Psoas muscle (tissue), 7 donors: ENCODE measurements at regions not wholly inside any gene's neighbourhood (a gene's known extent, or its start where the extent isn't known, plus 50 kb on each side); places are given as distances from the start of the nearest gene placed in this dataset.

ENCODE experiments used
- ATAC-seq, 4 donors: fragments of 200-7000 bp; cut with Tn5 transposase; one replicate each; pipeline ENCODE4 v1.9.1; 2020; ENCODE audit warnings: moderate library complexity in 3 of 4, mild to moderate bottlenecking in 2 of 4
- DNase-seq, 2 donors: peaks; one replicate each; pipeline ENCODE4 v3.0.0-alpha.2; 2020
- H3K27ac ChIP-seq: fragments of 200-600 bp; one replicate; pipeline ENCODE4 v1.8.0; 2022
- H3K27me3 ChIP-seq, 3 donors: fragments of 200-600 bp in 1 of 3; one replicate each; pipeline versions ENCODE4 v1.6.1 to v1.8.0; 2013 to 2022; ENCODE audit warnings: low read length in 2 of 3, mild to moderate bottlenecking in 2 of 3, moderate library complexity in 1 of 3; ENCODE audit not compliant: insufficient read depth in 3 of 3
- H3K36me3 ChIP-seq, 2 donors: fragments of 200-600 bp in 1 of 2; one replicate each; pipeline versions ENCODE4 v1.6.1 to v1.8.0; 2013 to 2022; ENCODE audit warnings: low read depth in 1 of 2, mild to moderate bottlenecking in 1 of 2, moderate library complexity in 1 of 2; ENCODE audit not compliant: insufficient read depth in 1 of 2
- H3K4me1 ChIP-seq: fragments of 200-600 bp; one replicate; pipeline ENCODE4 v1.8.0; 2022
- H3K4me3 ChIP-seq: fragments of 200-600 bp; one replicate; pipeline ENCODE4 v1.8.0; 2022; ENCODE audit warnings: mild to moderate bottlenecking
- H3K9me3 ChIP-seq: fragments of 200-600 bp; one replicate; pipeline ENCODE4 v1.8.0; 2022
- WGBS, 3 donors: extraction: QIAGEN DNeasy Blood & Tissue Kit; methylation state at CpG; one replicate each; pipeline versions ENCODE4 v1.1.6 to v1.1.7; 2013; 5-methylcytosine and 5-hydroxymethylcytosine counted together
- intact Hi-C, 2 donors: fragments of 100-400 bp; cut with DNase I; formaldehyde crosslinking; loops; one replicate each; pipeline versions ENCODE4 v1.11.0 to v1.14.2; 2022
- TF ChIP-seq, protein P1 (sequence below): fragments of 200-600 bp; IDR thresholded peaks from one replicate; pipeline ENCODE4 v1.8.0; 2022; ENCODE audit warnings: antibody characterized with exemption
- donor health status: healthy with polysubstance abuse.
- donor health status: DM: no; HTN: no; CAD: no; lungs with moderate emphysema.
- donor health status: Bipolar disorder and iron deficiency.
- donor health status: healthy.
- donor health status: DM: yes; HTN: yes; CAD: no.
- donor health status: DM: no; HTN: no; CAD: no.
- donor health status: DM: yes; HTN: yes; CAD: no.

DNA sequence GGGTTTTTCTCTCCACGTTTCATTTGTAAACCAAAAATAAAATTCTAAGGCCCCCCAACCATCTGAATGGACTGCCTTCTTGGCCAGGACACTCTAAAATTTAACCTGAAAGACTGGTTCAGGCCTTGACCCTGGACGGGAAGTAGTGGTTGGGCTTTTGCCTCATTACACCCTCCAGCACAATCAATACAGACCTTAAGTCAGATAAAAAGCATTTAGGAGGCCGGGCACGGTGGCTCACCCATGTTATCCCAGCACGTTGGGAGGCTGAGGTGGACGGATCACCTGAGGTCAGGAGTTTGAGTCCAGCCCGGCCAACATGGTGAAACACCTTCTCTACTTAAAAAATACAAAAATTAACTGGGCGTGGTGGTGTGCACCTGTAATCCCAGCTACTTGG, 91.6 kb upstream of the PPP1R26 start:
- H3K4me1 ChIP-seq: no peaks in the 10 kb centered on the region
- H3K36me3 ChIP-seq: no peaks in the 10 kb centered on the region
- ATAC-seq (no peak), DNase-seq (no peak)
- intact Hi-C loops: no loop called here
- TF ChIP-seq, protein P1, sequence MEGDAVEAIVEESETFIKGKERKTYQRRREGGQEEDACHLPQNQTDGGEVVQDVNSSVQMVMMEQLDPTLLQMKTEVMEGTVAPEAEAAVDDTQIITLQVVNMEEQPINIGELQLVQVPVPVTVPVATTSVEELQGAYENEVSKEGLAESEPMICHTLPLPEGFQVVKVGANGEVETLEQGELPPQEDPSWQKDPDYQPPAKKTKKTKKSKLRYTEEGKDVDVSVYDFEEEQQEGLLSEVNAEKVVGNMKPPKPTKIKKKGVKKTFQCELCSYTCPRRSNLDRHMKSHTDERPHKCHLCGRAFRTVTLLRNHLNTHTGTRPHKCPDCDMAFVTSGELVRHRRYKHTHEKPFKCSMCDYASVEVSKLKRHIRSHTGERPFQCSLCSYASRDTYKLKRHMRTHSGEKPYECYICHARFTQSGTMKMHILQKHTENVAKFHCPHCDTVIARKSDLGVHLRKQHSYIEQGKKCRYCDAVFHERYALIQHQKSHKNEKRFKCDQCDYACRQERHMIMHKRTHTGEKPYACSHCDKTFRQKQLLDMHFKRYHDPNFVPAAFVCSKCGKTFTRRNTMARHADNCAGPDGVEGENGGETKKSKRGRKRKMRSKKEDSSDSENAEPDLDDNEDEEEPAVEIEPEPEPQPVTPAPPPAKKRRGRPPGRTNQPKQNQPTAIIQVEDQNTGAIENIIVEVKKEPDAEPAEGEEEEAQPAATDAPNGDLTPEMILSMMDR: no peak
- H3K27ac ChIP-seq: no peak overlapping the region
- no peak overlapping the region for H3K4me3 ChIP-seq
- H3K9me3 ChIP-seq: no peaks in the 10 kb centered on the region
- H3K27me3 ChIP-seq: peaks cover 0 to 32% (median 6%) of the 10 kb centered on the region in 3 donors
- WGBS, 3 donors: 73 to 75% (median 74%) methylated on average over 8 of the region's 8 CpGs

DNA sequence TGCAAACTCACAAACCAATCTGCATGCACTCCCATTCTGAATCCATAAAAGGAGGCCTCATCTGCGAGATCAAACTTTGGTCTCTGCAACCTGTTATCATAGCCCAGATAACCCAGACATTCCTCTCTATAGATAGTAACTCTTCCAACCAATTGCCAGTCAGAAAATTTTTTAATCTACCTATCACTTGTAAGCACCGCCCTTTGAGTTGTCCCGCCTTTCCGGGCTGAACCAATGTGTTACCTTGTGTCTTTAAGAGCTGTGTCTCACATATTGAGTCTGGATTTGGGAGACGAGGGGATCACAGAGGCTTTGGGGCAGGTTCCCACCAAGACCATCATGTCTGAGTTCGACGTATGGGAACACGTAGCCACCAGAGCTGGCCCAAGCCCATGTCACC, 91.1 kb upstream of the PPP1R26 start:
- TF ChIP-seq, protein P1: no peak
- ATAC-seq (no peak), DNase-seq (no peak)
- Histone ChIP-seq H3K27me3 (peaks cover 0 to 27% (median 9%) of the 10 kb centered on the region in 3 donors), H3K27ac (no peak overlapping the region), H3K9me3 (no peaks in the 10 kb centered on the region), H3K4me3 (no peak overlapping the region), H3K36me3 (no peaks in the 10 kb centered on the region), H3K4me1 (no peaks in the 10 kb centered on the region)
- intact Hi-C loops: no loop called here
- 84 to 87% (median 87%) methylated on average over 8 of the region's 8 CpGs for WGBS, 3 donors

DNA sequence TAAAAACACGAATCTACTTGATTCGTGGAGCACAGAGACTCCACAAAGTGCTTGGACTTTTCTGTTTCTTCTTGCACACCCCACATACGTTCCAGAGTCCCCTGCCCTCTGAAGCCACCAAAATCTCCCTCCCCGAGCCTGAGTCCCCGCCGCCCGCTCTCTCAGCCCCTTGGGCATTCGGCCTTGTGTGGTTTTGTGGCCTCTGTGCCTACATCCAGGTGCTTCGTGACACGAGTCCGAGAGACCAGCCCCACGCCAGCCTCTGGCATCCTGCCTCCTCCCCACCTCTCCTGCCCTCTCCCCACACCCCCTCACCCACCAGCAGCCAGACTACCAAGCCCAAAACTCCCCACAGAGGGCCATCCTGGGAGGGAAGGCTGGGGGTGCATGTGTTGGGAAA, 87.8 kb upstream of the PPP1R26 start:
- Histone ChIP-seq H3K27ac (no peak overlapping the region), H3K4me1 (no peaks in the 10 kb centered on the region), H3K9me3 (peaks cover 6% of the 10 kb centered on the region), H3K4me3 (no peak overlapping the region), H3K36me3 (no peaks in the 10 kb centered on the region), H3K27me3 (peaks cover 0 to 15% (median 9%) of the 10 kb centered on the region in 3 donors)
- TF ChIP-seq, protein P1: no peak
- WGBS, 3 donors: 76 to 82% (median 80%) methylated on average over 12 of the region's 12 CpGs
- intact Hi-C loops: no loop called here
- no peak for DNase-seq
- ATAC-seq: no peak

DNA sequence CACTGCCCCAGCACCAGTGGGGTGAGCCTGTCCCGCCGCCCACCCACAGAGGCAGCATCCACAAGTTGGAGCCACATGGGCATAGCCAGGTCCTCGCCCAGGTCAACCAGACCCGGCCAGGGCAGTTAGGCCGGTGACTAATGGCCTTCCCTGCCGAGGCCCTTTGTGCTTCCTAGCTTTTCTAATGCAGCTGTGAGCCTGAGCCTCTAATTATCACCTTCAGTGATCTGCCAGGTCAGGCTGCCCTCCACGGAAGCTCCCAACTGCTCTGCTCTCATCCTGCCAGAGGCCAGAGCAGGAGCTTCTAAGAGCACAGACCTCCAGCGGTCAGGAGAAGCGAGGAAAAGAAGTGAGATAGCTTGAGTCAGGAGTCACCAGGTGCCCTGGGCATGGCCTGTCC, 87.1 kb upstream of the PPP1R26 start:
- DNase-seq (no peak), ATAC-seq (no peak)
- WGBS, 3 donors: 44 to 53% (median 44%) methylated on average over 8 to 9 of the region's 9 CpGs
- TF ChIP-seq, protein P1: no peak
- peaks cover 0 to 15% (median 11%) of the 10 kb centered on the region in 3 donors for H3K27me3 ChIP-seq
- no peak overlapping the region for H3K4me3 ChIP-seq
- no peaks in the 10 kb centered on the region for H3K4me1 ChIP-seq
- H3K9me3 ChIP-seq: peaks cover 6% of the 10 kb centered on the region
- intact Hi-C loops: no loop called here
- no peak overlapping the region for H3K27ac ChIP-seq
- no peaks in the 10 kb centered on the region for H3K36me3 ChIP-seq

DNA sequence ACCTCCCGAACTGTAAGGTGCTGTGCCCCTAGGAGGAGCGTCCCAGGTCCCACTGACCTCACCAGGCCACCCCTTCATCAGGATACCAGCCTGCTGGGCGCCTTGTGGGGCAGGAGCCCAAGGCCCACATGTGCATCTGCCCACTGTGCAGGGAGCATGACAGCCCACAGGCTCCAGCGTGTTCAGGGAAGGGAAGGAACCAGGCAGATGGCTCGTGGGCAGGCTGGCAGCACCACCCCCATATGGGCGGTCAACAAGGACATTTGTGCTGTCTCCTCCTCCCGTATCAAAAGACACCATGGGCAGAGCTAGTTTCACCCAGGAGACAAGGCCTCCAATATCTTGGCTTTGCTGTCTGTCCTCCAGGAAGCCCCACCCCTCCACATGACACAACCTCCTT, 85.5 kb upstream of the PPP1R26 start:
- intact Hi-C loops: no loop called here
- no peak overlapping the region for H3K4me3 ChIP-seq
- no peaks in the 10 kb centered on the region for H3K4me1 ChIP-seq
- H3K27ac ChIP-seq: no peak overlapping the region
- ATAC-seq: no peak
- peaks cover 0 to 17% (median 15%) of the 10 kb centered on the region in 3 donors for H3K27me3 ChIP-seq
- 67 to 73% (median 67%) methylated on average over 7 of the region's 7 CpGs for WGBS, 3 donors
- TF ChIP-seq, protein P1: no peak
- no peaks in the 10 kb centered on the region for H3K36me3 ChIP-seq
- no peak for DNase-seq
- peaks cover 6% of the 10 kb centered on the region for H3K9me3 ChIP-seq
